T-helper 1 cell treated with Interleukin-12 subunit alpha and Interleukin-12 subunit beta and Interleukin-4 antibody, amounts not matched to agents 30 μg/mL and 1 μg/mL, for 36 hours (primary cell): ENCODE measurements at regions not wholly inside any gene's neighbourhood (a gene's known extent, or its start where the extent isn't known, plus 50 kb on each side); places are given as distances from the start of the nearest gene placed in this dataset.
"Not testable (repeated sequence)": the region's sequence is repeated elsewhere in the genome, so short reads cannot be mapped to it uniquely, and the experiment has no call there.

Experiments used
- H3K27ac Mint-ChIP-seq: one replicate; pipeline ENCODE4 v1.8.0; 2021; ENCODE audit warnings: mild to moderate bottlenecking, mixed read lengths
- H3K27me3 Mint-ChIP-seq: one replicate; pipeline ENCODE4 v1.8.0; 2021; ENCODE audit warnings: low read depth, mixed read lengths
- H3K36me3 Mint-ChIP-seq: one replicate; pipeline ENCODE4 v1.8.0; 2021; ENCODE audit warnings: low read depth, mixed read lengths
- H3K4me1 Mint-ChIP-seq: one replicate; pipeline ENCODE4 v1.8.0; 2021; ENCODE audit warnings: low read depth, mixed read lengths
- H3K4me3 Mint-ChIP-seq: one replicate; pipeline ENCODE4 v1.8.0; 2021; ENCODE audit warnings: mild to moderate bottlenecking, moderate library complexity, mixed read lengths
- H3K9me3 Mint-ChIP-seq: one replicate; pipeline ENCODE4 v1.8.0; 2021; ENCODE audit warnings: mixed read lengths

DNA sequence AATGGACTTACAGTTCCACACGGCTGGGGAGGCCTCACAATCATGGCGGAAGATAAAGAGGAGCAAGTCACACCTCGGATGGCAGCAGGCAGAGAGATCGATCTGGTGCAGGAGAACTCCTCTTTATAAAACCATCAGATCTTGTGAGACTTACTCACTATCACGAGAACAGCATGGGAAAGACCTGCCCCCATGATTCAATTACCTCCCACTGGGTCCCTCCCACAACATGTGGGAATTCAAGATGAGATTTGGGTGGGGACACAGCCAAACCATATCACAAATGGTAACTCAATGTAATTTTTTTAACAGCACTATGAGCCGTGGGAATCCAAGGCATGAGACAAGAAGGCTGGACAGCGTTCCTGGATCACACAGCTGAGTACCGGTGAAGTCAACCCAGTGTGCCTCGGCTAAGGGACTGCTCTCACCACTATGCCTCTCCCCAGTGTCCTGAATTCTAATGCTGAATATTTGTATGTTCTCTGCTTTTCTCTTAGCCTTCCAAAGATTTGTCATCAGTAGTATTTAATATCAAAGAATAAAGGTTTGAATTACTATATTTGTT, 84.3 kb downstream of the IRS2 start:
- not testable (repeated sequence) for H3K4me1 Mint-ChIP-seq, H3K9me3 Mint-ChIP-seq, H3K27ac Mint-ChIP-seq, H3K4me3 Mint-ChIP-seq, H3K36me3 Mint-ChIP-seq
- peaks cover 29% of the 10 kb centered on the region for H3K27me3 Mint-ChIP-seq

DNA sequence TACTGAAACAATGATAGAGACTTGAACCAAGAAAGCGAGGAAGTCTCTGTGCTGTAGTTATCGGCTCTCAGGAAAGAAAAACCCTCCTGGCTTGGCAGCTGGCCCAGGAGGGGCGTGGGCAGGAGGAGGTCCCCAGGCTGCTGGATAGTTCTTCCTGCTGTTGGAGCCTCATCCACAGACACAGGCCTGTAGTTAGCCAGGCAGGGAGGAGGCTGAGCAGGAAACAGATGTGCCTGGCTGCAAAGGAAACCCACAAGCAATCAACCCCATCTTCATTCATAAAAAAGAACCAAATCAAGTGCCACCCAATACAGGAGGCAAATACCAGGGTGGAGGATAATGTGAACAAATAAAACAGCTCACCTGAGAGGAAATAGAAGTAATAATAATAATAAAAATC, 86.2 kb downstream of the IRS2 start:
- Mint-ChIP-seq H3K36me3 (no peaks in the 10 kb centered on the region), H3K4me3 (no peak overlapping the region), H3K27me3 (peaks cover 30% of the 10 kb centered on the region), H3K4me1 (peaks cover 3% of the 10 kb centered on the region), H3K27ac (no peak overlapping the region), H3K9me3 (no peaks in the 10 kb centered on the region)

DNA sequence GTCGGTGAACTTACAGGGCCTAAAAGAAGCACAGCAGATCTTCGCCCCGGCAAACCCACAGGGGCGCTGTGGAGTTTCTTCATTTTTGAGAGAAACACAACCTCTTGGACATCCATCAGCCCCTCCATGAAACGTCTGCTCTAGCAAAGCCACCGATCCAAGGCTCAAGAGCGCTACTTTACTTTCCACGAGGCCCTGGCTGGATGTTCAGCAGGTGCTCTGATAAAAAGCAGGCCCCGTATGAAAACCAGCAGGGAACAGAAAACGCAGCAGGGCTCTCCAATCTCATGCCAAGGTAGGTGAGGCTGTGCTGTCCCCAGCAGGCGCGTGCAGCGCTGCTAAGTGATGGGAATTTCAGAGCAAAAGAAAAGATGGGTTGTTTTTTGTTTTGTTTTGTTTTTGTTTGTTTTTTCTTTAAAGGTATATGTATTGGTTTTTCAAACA, 86.7 kb downstream of the IRS2 start:
- H3K4me3 Mint-ChIP-seq = no peak overlapping the region
- H3K27ac Mint-ChIP-seq = no peak overlapping the region
- no peaks in the 10 kb centered on the region for H3K4me1 Mint-ChIP-seq
- no peaks in the 10 kb centered on the region for H3K9me3 Mint-ChIP-seq
- H3K36me3 Mint-ChIP-seq = no peaks in the 10 kb centered on the region
- H3K27me3 Mint-ChIP-seq = peaks cover 24% of the 10 kb centered on the region

DNA sequence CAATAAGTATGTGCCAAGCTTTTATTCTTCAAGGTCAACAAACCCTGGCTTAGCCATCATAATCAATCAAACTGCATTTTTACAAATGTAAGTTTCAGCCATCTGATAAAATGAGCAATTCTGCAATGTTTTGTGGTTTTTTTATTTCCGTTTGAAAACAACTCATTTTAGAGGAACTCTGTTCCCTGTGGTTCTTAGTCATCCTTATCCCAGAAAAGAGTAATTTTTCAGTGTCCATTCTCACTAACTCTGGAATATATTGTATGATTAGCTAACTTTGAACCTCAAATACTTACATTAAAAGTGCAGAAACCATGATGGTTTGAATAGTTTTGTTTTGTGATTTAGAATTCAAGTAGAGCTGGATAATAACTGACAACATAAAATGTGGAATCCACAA, 87.6 kb downstream of the IRS2 start:
- Mint-ChIP-seq H3K4me1 (no peaks in the 10 kb centered on the region), H3K9me3 (no peaks in the 10 kb centered on the region), H3K36me3 (no peaks in the 10 kb centered on the region), H3K27ac (no peak overlapping the region), H3K4me3 (no peak overlapping the region), H3K27me3 (peaks cover 22% of the 10 kb centered on the region)

DNA sequence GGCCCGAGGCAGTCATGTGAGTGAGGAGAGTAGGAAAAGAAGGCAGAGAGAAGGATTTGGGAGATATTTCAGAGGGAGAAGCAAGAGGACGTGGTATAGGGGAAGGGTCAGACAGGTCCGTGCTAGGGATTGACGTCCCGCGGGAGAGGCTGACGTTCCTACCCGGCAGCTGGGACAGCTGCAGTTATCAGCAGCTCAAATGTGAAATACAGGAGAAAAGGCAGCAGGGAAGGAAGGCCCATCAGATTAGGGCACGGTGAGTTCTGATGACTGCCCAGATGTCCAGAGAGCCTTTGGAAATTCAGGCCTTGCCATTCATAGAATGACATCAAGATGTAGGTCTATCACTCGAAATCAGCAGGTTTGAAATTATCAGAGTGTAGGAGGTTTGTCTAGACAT, 88.4 kb downstream of the IRS2 start:
- Mint-ChIP-seq H3K27ac (no peak overlapping the region), H3K36me3 (no peaks in the 10 kb centered on the region), H3K27me3 (peaks cover 19% of the 10 kb centered on the region), H3K4me1 (no peaks in the 10 kb centered on the region), H3K9me3 (no peaks in the 10 kb centered on the region), H3K4me3 (no peak overlapping the region)

DNA sequence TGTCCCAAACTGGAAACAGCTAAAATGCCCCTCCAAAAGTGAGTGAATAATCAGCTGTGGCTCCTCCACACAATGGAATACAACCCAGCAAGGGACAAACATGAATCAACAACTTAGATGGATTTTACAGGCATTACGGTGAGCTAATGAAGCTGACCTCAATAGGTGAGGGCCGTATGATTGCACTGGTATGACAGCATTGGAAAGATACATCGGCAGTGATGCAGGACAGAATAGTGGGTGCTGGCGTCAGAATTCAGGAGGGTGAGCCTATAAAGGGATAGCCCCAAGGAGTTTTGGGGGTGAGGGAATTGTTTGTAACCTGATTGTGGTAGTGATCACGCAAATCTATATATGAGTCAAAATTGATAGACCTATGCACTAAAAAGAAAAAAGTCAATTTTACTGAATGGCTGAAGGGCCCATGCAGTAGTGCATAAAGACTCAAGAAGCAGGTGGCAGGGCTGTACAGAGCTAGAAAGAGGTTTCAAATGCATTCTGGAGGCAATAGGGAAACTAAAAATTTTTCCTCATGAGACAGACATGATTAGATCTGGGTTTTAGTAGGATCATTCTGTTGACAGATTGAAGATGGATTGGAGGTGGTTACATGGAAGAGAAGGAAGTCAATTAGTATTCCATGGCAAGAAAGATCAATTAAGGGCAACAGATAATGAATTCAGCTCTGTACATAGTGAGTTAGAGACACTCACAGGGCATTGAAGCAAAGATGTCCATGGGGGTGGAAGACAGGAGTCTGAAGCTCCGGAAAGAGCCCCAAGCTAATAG, 90.8 kb downstream of the IRS2 start:
- H3K4me1 Mint-ChIP-seq = no peaks in the 10 kb centered on the region
- H3K27ac Mint-ChIP-seq = no peak overlapping the region
- H3K27me3 Mint-ChIP-seq = peaks cover 10% of the 10 kb centered on the region
- no peaks in the 10 kb centered on the region for H3K36me3 Mint-ChIP-seq
- H3K4me3 Mint-ChIP-seq = no peak overlapping the region
- no peaks in the 10 kb centered on the region for H3K9me3 Mint-ChIP-seq

DNA sequence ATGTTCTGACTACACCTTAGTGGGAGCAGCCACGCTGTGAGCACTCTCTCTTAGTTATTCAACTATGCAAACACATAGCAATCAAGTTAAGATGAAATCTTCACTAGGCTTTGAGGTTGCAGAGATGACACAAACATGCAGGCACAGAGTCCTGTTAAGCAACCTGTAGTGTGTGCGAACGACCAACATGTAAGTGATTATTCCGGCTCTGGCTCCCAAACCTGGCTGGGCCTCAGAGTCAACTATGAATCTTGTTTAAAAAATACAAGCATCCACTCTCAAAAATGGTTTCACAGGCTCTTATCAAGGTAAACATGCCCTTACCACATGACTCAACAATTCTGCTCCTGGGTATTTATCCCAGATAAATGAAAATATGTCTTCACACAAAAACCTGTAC, 91.4 kb downstream of the IRS2 start:
- no peaks in the 10 kb centered on the region for H3K36me3 Mint-ChIP-seq
- H3K9me3 Mint-ChIP-seq = no peaks in the 10 kb centered on the region
- peaks cover 6% of the 10 kb centered on the region for H3K27me3 Mint-ChIP-seq
- H3K27ac Mint-ChIP-seq = no peak overlapping the region
- H3K4me3 Mint-ChIP-seq = no peak overlapping the region
- H3K4me1 Mint-ChIP-seq = no peaks in the 10 kb centered on the region

DNA sequence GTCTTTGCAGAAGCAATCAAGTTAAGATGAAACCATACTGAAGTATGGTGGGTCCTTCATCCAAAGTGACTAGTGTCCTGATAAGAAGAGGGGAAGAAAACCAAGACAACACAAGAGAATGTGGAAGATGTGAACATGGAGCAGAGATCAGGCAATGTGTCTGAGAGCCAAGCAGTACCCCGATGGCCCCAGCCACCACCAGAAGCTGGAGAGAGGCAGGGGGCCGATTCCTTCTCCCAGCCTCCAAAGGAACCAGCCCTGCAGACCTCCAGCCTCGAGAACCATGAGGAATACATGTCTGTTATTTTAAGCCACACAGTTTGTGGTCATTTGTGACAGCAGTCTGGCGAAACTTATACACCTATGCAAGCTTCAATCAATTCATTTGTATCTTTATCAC, 93.2 kb downstream of the IRS2 start:
- Mint-ChIP-seq H3K4me1 (no peaks in the 10 kb centered on the region), H3K27me3 (peaks cover 6% of the 10 kb centered on the region), H3K36me3 (no peaks in the 10 kb centered on the region), H3K27ac (no peak overlapping the region), H3K4me3 (no peak overlapping the region), H3K9me3 (no peaks in the 10 kb centered on the region)

DNA sequence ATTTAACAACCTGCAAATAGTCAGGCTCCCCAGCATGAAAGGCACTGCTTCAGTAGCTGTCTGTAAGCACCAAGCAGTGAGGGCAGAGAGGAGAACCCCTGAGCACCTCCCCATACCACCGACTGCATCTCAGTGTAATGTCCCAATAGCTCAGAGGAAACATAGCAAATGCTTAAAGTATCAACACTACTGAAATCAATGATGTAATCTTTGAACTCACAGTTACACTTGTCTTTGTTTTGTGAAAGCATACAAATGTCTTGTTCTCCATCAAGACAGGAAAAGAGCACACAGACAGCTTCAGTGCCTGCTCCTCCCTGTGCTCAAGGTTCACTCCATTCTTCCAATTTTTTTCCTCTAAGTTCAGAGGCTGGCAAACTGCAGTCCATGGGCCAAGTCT, 94.7 kb downstream of the IRS2 start:
- no peaks in the 10 kb centered on the region for H3K9me3 Mint-ChIP-seq
- H3K4me1 Mint-ChIP-seq = no peaks in the 10 kb centered on the region
- H3K4me3 Mint-ChIP-seq = no peak overlapping the region
- H3K27me3 Mint-ChIP-seq = peaks cover 6% of the 10 kb centered on the region
- H3K27ac Mint-ChIP-seq = no peak overlapping the region
- no peaks in the 10 kb centered on the region for H3K36me3 Mint-ChIP-seq

DNA sequence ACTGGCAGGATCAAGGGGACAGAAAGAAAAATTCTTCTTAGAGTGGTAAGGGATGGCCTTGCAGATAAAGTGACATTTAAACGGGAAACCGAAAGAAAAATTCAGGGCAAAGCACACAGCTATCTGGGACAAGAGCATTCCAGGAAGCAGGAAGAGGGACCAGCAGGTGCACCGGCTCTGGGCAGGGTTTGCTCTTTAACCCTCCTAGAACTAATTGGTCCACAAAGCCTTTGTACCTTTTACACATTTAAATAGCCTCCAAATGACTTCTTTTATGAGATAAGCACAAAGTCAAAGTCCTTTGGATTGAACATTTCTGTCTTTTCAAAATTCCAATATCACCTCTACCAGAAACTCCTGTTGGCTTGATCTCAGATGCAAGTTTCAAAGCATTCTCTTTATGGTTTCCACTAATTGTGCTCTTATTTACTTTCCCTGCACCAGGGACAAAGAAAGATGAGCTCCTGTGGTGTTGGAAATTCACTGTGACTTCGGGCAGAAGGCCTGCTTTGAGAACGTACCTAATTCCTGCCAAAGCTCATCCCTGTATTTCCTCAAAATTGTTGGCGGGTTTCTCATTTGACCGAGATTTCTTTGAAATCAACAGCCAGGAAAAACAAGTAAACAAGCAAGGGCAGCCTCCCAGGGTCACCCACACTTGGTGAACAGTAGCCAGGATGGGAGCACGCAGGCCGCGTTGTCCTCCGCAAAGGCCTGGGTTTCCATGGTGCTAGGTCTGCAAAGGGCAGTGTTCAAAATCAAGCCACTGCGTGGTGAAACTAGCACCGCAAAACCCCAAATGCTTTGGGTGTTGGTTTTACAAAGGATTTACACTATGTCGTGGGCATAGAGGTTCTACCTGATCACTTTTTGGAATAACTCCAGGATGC, 98.6 kb downstream of the IRS2 start:
- H3K27ac Mint-ChIP-seq = no peak overlapping the region
- H3K9me3 Mint-ChIP-seq = no peaks in the 10 kb centered on the region
- H3K4me3 Mint-ChIP-seq = no peak overlapping the region
- no peaks in the 10 kb centered on the region for H3K36me3 Mint-ChIP-seq
- peaks cover 14% of the 10 kb centered on the region for H3K27me3 Mint-ChIP-seq
- no peaks in the 10 kb centered on the region for H3K4me1 Mint-ChIP-seq

DNA sequence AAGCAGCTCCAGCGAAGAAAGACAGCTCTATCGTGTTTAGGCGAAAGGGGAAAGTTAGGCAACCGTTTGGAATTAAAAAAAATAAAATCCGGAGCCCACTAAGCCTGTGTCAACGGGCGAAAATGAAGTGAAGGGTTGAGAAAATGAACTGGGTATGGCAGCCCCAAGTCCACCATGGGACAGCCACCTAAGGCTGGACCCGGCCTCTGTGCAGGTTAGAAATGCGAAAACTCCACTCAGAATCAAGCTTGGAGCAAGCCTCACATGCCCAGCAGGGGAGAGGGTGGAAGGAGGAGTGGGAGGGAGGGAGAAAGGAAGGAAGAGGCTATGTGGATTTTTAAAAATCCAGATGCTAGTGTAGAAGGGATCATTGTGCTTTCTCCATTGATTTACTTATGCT, 101.2 kb downstream of the IRS2 start:
- no peak overlapping the region for H3K27ac Mint-ChIP-seq

DNA sequence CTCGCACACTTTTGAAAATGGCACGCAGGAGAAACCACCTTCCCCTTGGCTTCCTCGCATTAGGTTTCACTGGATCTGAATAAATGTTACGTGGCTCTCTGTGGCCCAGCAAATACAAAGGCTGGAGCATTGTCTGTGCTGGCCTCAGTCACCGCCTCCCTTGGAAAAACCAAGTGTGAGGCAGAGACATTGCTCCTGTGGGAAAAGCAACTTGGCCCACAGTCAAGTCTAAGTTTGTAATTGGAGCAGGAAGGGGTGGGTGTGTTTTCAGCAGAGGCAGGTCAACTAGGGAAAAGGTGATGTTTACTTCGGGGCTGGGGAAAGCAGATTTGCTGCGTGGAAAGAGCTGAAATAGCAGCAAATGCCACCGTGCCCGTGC, 101.6 kb downstream of the IRS2 start:
- peaks cover 14% of the 10 kb centered on the region for H3K27me3 Mint-ChIP-seq
- no peaks in the 10 kb centered on the region for H3K4me1 Mint-ChIP-seq
- H3K9me3 Mint-ChIP-seq = no peaks in the 10 kb centered on the region
- no peak overlapping the region for H3K4me3 Mint-ChIP-seq
- H3K36me3 Mint-ChIP-seq = no peaks in the 10 kb centered on the region
- no peak overlapping the region for H3K27ac Mint-ChIP-seq

More for the DNA sequence above, 101.2 kb downstream of the IRS2 start:
- Mint-ChIP-seq H3K27me3 (peaks cover 14% of the 10 kb centered on the region), H3K9me3 (no peaks in the 10 kb centered on the region), H3K4me3 (no peak overlapping the region), H3K36me3 (no peaks in the 10 kb centered on the region), H3K4me1 (no peaks in the 10 kb centered on the region)

DNA sequence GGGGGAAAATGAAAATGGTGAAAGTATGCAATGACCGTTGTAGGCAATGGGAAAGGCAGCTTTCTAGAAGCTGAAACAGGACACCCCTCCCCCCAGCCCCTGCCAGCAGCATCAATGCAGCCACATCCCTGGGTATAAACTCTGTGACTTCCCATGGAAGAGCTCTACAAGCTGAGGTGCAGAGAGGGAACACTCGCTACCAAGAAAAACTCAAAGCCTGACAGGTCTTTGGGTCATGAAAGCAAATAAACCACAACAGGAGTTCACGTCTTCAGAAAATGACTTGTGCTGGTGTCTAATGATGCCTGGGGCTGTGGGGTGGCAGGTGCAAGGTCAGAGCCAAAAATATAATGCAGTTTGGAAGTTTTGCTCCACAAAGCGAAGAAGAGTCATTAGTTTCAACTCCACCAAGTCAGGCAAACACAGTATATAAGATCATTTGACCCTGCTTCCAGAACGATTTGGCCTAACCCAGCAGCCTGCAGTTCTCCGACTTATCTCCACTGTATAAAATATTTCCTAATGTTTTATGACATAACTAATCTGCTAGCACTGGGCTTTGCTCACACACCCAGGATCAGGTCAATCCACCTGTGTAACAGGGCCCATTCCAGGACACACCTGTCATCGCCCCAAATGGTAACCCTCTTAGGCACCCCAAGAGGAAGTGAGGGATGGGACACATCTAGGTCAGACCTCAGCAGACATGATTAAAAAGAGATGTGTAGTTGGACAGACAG, 102.1 kb downstream of the IRS2 start:
- Mint-ChIP-seq H3K4me1 (no peaks in the 10 kb centered on the region), H3K36me3 (no peaks in the 10 kb centered on the region), H3K27me3 (peaks cover 14% of the 10 kb centered on the region), H3K4me3 (no peak overlapping the region), H3K27ac (no peak overlapping the region), H3K9me3 (no peaks in the 10 kb centered on the region)

DNA sequence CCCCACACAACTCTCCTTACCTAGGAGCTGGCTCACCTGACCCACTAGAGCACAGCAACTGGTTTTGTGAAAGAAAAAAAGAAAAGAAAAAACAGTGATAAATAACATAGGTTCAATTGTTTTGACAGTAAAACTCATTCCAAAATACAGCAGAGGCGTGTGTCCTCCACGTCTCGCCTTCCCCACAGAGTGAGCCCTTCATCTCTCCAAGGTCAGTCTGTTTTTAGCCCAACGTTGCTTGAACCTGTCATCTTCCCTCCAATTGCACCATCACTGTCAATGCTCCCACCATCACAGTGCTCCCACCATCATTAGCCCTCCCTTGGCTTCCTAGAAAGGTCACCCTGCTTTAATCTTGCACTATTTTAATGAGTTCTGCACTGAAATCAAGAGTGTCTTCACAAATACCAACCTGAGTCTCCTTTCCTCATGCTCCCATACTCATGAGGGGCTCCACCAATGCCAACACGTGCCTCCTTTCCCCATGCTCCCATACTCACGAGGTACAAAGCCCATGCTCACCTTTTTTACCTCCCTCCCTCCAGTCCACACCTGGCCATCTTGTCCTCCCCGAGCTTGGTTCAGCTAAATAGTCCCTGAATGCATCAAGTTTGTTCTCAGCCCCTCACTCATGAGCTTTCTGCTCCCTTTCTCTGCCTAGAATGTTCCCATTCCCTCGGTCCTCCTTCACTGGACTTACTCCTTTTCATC, 103.7 kb downstream of the IRS2 start:
- H3K9me3 Mint-ChIP-seq = no peaks in the 10 kb centered on the region
- no peak overlapping the region for H3K27ac Mint-ChIP-seq
- H3K27me3 Mint-ChIP-seq = peaks cover 14% of the 10 kb centered on the region
- H3K36me3 Mint-ChIP-seq = no peaks in the 10 kb centered on the region
- no peaks in the 10 kb centered on the region for H3K4me1 Mint-ChIP-seq
- H3K4me3 Mint-ChIP-seq = no peak overlapping the region
